Right forelimb (tissue), 1 donor: ENCODE measurements at regions not wholly inside any gene's neighbourhood (a gene's known extent, or its start where the extent isn't known, plus 50 kb on each side); places are given as distances from the start of the nearest gene placed in this dataset.

Experiments used
- DNase-seq: peaks from one replicate; pipeline ENCODE4 v3.0.0-alpha.2; 2018

GRCh38 chr9:16203729-16204573 is 651.1 kb downstream of the CCDC171 start:
- no peak for DNase-seq

DNA sequence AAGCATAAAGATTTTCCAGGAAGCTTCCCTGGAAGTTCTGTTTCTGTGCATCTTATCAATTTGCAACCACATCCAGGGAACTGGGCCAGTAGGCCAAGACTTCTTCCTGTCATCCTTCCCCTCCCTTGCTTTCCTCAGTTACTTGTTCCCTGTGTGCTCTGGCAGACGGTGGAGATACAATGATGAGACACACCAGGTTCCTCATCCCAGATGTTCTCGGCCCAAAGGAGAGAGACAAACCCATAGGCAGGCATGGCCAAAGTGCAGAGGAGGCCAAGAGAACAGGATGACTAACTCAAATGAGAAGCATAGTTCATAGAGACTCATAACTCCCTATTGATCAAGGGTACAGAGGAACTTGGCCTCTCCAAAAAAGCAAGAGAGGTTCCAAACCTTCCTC is 652.6 kb downstream of the CCDC171 start:
- no peak for DNase-seq

GRCh38 chr9:16206518-16206917 is 653.7 kb downstream of the CCDC171 start:
- DNase-seq = no peak

DNA sequence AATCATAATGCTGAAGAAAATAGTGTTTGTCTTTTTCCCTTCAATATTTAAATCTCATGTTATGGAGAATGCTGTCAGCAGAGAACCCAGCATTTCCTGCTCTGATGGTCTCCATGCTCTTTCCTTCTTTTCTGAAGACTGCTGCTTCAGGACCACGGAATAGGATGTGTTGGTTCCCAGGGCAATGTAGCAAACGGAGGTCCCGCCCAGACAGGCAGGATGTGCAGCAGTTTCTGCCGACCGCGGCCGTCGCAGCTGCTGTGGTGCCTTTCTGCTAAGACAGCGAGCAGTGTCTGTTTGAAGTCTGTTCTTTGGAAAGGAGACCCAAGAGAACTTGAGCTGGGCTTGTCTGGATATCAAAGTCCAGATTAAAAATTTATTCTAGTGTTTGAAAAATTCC is 654.3 kb downstream of the CCDC171 start:
- peak; percentile 74 for DNase-seq

DNA sequence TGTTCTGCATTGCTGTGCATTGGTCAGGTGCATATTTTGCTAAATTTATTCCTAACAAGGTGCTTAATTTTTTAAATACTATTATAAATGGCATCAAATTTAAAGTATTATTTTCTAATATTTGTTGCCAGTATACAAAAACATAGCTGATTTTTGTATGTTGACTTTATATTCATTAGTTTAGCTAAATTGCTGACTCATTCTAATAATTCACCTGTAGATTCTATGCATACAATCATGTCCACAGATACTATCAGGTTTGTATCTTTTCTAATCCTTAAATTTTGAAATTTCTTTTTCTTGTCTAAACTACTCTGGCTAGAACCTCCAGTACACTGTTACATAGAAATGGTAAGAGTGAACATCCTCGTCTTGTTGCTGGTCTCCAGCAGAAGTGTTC is 657.6 kb downstream of the CCDC171 start:
- DNase-seq = no peak

DNA sequence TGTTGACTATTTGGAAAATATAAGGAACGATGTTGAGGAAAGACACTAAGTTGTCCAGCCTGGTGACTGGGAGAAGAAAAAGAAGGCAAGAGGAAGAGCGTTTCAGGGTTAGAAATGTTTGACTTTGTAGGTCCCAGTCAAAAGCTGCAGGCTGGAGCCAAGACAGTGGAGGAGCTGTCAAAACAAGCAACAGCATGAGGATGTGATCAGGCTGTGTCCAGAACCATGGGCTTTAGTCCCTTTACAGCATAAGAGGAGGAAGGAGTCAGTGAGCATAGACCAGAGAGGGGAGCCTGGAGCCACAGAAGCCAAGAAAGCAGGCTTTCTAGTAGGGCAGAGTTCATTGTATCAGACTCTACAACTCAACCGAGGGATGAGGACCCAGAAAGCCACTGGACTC is 658.5 kb downstream of the BNC2 start:
- DNase-seq = no peak

DNA sequence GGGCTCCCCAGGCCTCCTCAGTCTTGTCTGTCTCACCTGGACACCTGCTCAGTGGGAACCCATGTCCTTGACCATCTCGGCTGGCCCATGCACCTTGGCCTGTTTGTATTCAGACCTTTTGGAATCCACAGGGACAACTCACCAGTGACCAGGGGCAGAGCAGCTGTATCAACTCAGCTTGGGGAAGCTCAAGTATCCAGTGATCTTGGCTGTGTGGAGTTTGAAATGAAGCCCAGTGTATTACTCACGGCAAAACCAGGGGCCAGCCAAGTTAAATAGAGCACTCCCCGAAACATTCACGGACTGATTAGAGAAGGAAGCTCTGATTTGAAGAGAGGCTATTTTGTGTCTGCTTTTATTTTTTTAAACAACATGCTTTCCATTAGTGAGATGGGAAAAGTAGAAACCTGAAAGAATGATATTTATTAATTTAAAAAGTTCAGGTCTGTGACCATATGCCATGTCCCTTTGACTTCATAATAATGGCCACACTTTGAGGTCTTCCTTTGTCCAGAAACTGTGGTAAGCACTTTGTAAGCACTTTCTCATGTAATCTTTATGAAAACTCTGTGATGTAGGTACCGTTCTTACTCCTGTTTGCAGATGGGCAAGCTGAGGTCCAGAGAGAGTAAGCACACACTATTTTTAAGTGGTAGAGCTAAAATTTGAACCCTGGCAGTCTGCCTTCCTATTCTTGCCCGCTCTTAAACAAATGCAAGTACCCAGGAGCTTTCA is 656.5 kb downstream of the BNC2 start:
- no peak for DNase-seq

DNA sequence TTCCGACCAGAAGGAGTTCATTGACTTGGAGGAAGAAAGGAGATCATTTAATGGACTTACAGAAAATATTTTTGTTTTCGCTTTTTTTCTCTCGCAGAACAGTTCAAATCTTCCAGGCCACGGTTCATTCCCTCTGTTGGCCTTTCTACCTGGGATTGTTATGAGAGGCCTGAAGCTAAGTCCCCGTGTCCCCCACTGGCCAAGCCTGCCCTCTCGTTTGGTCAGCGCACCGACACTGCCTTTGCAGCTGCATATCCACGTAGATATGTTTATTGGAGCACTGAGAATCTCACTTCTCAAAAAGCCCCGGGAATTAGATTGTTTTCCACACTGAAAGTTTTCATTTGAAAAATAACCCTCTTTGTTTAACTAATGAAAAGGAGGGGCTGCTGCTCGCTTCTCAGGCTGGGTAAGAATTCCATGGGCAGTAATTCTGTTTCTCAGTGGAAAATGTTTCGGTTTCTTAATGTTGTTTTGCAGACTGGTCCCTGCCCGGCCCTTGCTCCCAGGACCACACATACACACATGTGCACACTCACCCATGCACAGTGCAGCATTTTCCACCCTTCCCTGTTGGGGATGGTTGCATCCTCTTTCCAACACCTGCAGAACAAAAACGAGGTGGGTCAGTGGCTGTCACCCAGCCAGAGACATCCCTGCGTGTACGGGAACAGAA is 655.7 kb downstream of the BNC2 start:
- DNase-seq = peak; percentile 62

DNA sequence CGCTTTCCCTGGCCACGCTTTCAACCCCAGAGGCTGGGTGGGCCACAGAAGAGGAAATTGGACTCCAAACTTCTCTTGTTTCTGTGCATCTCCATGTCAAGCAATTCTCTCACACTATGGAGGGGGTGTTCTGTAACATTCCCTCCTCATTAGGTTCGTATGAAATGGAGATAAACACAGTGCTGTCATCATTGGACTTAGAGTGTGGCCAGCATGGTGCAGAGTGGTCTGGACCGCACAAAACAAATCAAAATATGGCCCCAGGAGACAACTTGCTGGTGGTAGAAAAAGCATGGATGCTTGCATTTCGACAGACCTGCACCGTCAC is 655.2 kb downstream of the BNC2 start:
- DNase-seq = no peak

- DNase-seq = no peak
These were observed 652.3 kb downstream of the BNC2 start for GRCh38 chr9:16217943-16218701.

GRCh38 chr9:16221366-16221765 is 649.1 kb downstream of the BNC2 start:
- DNase-seq = no peak

DNA sequence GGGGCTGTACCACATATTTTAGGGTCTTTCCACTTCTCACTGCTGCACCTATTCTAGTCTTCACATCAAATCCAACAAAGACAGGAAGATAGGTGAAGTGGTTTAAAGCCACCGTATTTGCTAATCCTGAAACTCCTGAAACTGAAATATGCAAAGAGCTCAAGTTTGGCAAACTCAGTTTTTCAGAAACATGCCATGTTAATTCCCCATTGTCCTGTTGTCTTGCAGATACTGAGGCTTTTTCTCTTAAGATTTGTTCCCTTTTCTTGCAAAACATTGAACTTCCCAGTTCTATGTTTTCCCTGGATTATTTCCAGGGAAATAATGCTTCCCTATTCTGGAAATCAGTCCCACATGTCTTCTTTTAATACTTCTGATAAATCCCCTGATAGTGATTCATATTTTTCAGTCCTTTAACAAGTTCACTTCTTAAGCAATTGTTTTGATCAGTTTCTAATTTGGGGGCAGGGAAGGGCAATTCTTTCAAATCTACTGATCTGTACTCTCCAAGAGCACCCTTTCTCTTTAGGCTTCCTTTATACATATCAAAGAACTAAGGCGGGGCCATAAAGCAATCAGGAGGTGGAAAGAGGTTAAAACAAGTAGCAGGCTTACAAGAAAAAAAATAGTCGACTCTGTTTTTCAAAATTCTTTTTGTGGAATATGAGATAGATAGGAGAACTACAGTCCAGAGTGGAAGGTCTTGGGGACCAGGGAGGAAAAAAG is 648.5 kb downstream of the BNC2 start:
- DNase-seq = no peak

- no peak for DNase-seq
These were observed 647.2 kb downstream of the BNC2 start for GRCh38 chr9:16223074-16223871.

DNA sequence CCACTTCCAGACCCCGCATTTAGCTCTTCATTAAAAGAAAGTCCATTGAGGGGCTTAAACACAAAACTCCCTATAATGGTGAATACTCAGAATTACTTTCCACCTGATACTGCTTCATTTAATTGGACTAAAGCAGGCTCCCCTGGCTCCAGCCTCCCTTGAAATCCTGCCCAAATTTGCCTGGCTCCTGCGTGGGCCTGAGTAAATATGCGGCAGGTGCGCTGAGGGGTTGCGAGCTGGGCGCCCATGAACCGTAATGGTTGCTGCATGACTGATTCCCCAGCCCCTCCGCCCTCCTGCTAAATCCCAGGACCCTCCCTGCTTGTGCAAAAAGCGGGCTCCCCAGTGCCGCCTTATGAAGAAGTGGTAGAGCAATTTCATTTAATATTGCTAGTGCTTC is 639.7 kb downstream of the BNC2 start:
- DNase-seq = no peak

- no peak for DNase-seq
These were observed 634.2 kb downstream of the BNC2 start for GRCh38 chr9:16236311-16236710.

- DNase-seq = peak; percentile 16
These were observed 633.6 kb downstream of the BNC2 start for GRCh38 chr9:16236882-16237281.

DNA sequence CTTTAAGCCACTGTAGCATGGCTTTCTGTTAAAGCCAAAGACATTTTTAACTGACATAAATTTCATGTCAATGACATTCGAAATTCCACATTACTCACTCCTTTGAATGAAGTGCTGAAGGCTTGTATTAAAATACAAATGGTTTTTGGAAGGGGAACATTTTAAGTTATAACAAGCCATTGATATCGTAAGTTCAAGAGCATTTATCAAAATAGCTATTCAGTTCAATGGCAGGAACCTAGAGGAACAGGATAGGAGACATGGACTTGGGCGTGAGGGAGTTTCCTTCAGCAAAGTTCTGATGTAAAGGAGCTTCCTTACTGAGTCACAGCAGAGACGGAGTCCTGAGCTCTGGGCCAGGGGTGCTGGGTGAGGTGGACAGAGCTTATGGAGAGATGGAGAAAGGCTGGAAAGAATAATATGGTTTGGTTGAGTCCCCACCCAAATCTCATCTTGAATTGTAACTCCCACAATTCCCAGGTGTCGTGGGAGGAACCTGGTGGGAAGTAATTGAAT is 631.8 kb downstream of the BNC2 start:
- DNase-seq = no peak

DNA sequence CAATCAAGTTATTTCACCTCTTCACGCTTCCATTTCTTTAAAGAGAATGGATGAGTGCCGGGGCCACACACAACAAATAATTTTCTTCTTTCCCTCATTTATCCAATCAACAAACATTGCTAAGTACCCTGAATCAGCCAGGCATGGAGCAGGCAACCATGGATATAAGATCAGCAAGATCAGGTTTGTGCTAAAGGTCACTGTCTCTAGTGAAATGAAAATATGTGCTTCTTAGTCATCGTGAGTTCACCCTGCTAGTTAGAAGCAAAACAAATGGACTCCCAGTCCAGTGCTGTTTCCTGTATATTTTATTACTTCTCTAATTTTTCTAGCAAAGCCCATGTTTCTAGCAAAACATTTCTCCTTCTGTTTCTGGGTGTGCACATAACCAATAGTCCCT is 629.2 kb downstream of the BNC2 start:
- DNase-seq = peak; percentile 4

- no peak for DNase-seq
These were observed 626.7 kb downstream of the BNC2 start for GRCh38 chr9:16243798-16244197.

GRCh38 chr9:16245756-16246440 is 624.6 kb downstream of the BNC2 start:
- peak; percentile 19 for DNase-seq

DNA sequence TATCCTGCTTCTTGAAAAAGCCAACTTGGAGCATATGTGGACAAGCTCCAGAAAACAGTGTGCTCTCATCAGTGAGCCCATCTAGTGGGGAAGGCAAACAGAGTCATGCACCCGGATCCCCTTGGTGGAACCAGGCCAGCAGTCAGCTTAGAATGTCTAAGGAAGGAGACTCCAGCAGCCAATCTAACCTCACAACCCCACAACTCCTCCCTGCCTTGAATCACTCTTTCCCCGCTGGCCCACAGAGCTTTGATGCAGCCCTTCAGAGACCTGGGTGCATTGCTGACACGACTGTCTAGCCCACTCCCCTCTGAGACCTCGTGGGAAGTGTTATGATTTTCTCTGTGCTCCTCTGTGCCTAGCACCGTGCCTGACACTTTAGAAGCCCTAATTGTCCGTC is 623.7 kb downstream of the BNC2 start:
- no peak for DNase-seq
